SK-N-SH (cell line): ENCODE measurements at regions not wholly inside any gene's neighbourhood (a gene's known extent, or its start where the extent isn't known, plus 50 kb on each side); places are given as distances from the start of the nearest gene placed in this dataset.

Source experiments
- CHD2 ChIP-seq: fragments of 150-350 bp; IDR thresholded peaks from 2 replicates; pipeline ENCODE4 v1.6.1; 2018; ENCODE audit warnings: low read length; ENCODE audit not compliant: partially characterized antibody
- EP300 ChIP-seq, 2 experiments: IDR thresholded peaks; 2 replicates each; pipeline versions ENCODE4 v1.4.0 to v1.6.1; 2012; ENCODE audit warnings: borderline replicate concordance in 1 of 2, low read depth in 1 of 2, low read length in 1 of 2
- GABPA ChIP-seq: IDR thresholded peaks from 2 replicates; pipeline ENCODE4 v1.4.0; 2012; ENCODE audit warnings: low read depth, mild to moderate bottlenecking
- PBX3 ChIP-seq: IDR thresholded peaks from 2 replicates; pipeline ENCODE4; 2012
- RAD21 ChIP-seq: IDR thresholded peaks from 2 replicates; pipeline ENCODE4 v1.6.1; 2012; ENCODE audit warnings: mild to moderate bottlenecking, low read length
- SIN3A ChIP-seq: IDR thresholded peaks from 2 replicates; pipeline ENCODE4 v1.6.1; 2012; ENCODE audit warnings: low read depth, mild to moderate bottlenecking, low read length, moderate library complexity, borderline replicate concordance
- TAF1 ChIP-seq: IDR thresholded peaks from 2 replicates; pipeline ENCODE4 v1.6.1; 2012; ENCODE audit warnings: low read depth, mild to moderate bottlenecking, low read length, moderate library complexity, borderline replicate concordance
- TF ChIP-seq, protein P1 (sequence below): fragments of 200-600 bp; sonication (generic); IDR thresholded peaks from 2 replicates; pipeline ENCODE4 v1.6.1; 2017; ENCODE audit warnings: antibody characterized with exemption, mild to moderate bottlenecking, moderate library complexity

GRCh38 chr4:45350438-45350837 is 624.1 kb upstream of the GNPDA2 start:
- TF ChIP-seq, protein P1, sequence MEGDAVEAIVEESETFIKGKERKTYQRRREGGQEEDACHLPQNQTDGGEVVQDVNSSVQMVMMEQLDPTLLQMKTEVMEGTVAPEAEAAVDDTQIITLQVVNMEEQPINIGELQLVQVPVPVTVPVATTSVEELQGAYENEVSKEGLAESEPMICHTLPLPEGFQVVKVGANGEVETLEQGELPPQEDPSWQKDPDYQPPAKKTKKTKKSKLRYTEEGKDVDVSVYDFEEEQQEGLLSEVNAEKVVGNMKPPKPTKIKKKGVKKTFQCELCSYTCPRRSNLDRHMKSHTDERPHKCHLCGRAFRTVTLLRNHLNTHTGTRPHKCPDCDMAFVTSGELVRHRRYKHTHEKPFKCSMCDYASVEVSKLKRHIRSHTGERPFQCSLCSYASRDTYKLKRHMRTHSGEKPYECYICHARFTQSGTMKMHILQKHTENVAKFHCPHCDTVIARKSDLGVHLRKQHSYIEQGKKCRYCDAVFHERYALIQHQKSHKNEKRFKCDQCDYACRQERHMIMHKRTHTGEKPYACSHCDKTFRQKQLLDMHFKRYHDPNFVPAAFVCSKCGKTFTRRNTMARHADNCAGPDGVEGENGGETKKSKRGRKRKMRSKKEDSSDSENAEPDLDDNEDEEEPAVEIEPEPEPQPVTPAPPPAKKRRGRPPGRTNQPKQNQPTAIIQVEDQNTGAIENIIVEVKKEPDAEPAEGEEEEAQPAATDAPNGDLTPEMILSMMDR: no peak
- no peak for TF ChIP-seq SIN3A
- TF ChIP-seq GABPA: no peak
- no peak for TF ChIP-seq PBX3
- no peak for TF ChIP-seq EP300 (IDR thresholded peaks at IDR 0.05; ENCODE audit: borderline replicate concordance in 1 of 2, low read depth in 1 of 2, low read length in 1 of 2)
- TF ChIP-seq TAF1: no peak
- TF ChIP-seq RAD21: no peak
- no peak for TF ChIP-seq CHD2
